GM12878 (cell line): ENCODE measurements at regions not wholly inside any gene's neighbourhood (a gene's known extent, or its start where the extent isn't known, plus 50 kb on each side); places are given as distances from the start of the nearest gene placed in this dataset.

Experiments used
- ATAC-seq: fragments of 200-7000 bp; cut with Tn5 transposase; 3 replicates; pipeline ENCODE4 v1.9.1; 2020; ENCODE audit warnings: mild to moderate bottlenecking, moderate library complexity
- BruUV-seq: library from RNA; stranded (reverse); fragments of 400-500 nt; replicated peaks from 2 replicates; lab custom pipeline; 2021; lab: Mats Ljungman, UMichigan
- CTCF ChIA-PET: fragments of 300-600 bp; sonication (Branson Sonifier 250); formaldehyde crosslinking; extraction: SDS; loops from one replicate; lab custom pipeline; 2021; ENCODE audit warnings: inconsistent platforms; lab: Yijun Ruan, JAX
- POLR2A ChIA-PET: fragments of 350-600 bp; formaldehyde crosslinking; extraction: SDS; loops from one replicate; lab custom pipeline; 2021; ENCODE audit warnings: inconsistent platforms; lab: Charles Lee
- RAD21 ChIA-PET: fragments of 300-600 bp; sonication (Branson Sonifier 250); formaldehyde crosslinking; loops from one replicate; lab custom pipeline; 2023; ENCODE audit warnings: antibody characterized with exemption; ENCODE audit not compliant: unreplicated experiment; lab: Charles Lee
- SMC1A ChIA-PET: fragments of 300-600 bp; sonication (Branson Sonifier 250); formaldehyde crosslinking; loops from one replicate; lab custom pipeline; 2023; ENCODE audit not compliant: unreplicated experiment, uncharacterized antibody; lab: Charles Lee
- DNase-seq: peaks from one replicate; pipeline ENCODE4 v3.0.0-alpha.2; 2011; ENCODE audit warnings: low read depth, low spot score
- FAIRE-seq: peaks from 3 replicates; lab custom pipeline; 2011; peaks lifted over from hg19 to GRCh38; lab: Jason Lieb, UNC
- H2AFZ ChIP-seq: 2 replicates; pipeline ENCODE4 v1.6.0; 2011; ENCODE audit warnings: low read depth, low read length, control low read depth; ENCODE audit not compliant: control insufficient read depth
- H3K27ac ChIP-seq: 2 replicates; pipeline ENCODE4 v1.5.1; 2011; ENCODE audit warnings: control low read depth; ENCODE audit not compliant: control insufficient read depth, insufficient read depth
- H3K27me3 ChIP-seq, 2 experiments: replicated peaks in 1 of 2; 2 replicates each; pipeline versions ENCODE4 v1.6.0 to v1.6.1; 2011; ENCODE audit warnings: low read length in 1 of 2; ENCODE audit not compliant: control insufficient read depth in 2 of 2, insufficient read depth in 2 of 2
- H3K36me3 ChIP-seq, 2 experiments: 2 replicates each; pipeline ENCODE4 v1.5.1; 2011; ENCODE audit warnings: low read length in 1 of 2; ENCODE audit not compliant: control insufficient read depth in 2 of 2, insufficient read depth in 2 of 2
- H3K4me1 ChIP-seq: 2 replicates; pipeline ENCODE4 v1.6.1; 2011; ENCODE audit warnings: mild to moderate bottlenecking, low read length, moderate library complexity, mixed read lengths; ENCODE audit not compliant: control insufficient read depth, insufficient read depth
- H3K4me2 ChIP-seq: 2 replicates; pipeline ENCODE4 v1.6.0; 2011; ENCODE audit warnings: control low read depth; ENCODE audit not compliant: control insufficient read depth, insufficient read depth
- H3K4me3 ChIP-seq: fragments of 200-600 bp; sonication (generic); 2 replicates; pipeline ENCODE4 v1.5.1; 2016
- H3K79me2 ChIP-seq: 2 replicates; pipeline ENCODE4 v1.6.0; 2011; ENCODE audit warnings: low read length; ENCODE audit not compliant: control insufficient read depth, insufficient read depth
- H3K9ac ChIP-seq: 2 replicates; pipeline ENCODE4 v1.8.0; 2011; ENCODE audit warnings: low read length, control low read depth, mixed read lengths; ENCODE audit not compliant: control insufficient read depth, insufficient read depth
- H3K9me3 ChIP-seq: replicated peaks from 3 replicates; pipeline ENCODE4 v1.5.1; 2011; ENCODE audit warnings: mild to moderate bottlenecking, low read length; ENCODE audit not compliant: control insufficient read depth, insufficient read depth
- H4K20me1 ChIP-seq: 2 replicates; pipeline ENCODE4 v1.6.0; 2011; ENCODE audit not compliant: control insufficient read depth, insufficient read depth
- CREM ChIP-seq: IDR thresholded peaks from 2 replicates; pipeline ENCODE4 v1.6.1; 2014; ENCODE audit warnings: antibody characterized with exemption, low read depth
- DPF2 ChIP-seq: fragments of 450-650 bp; IDR thresholded peaks from 2 replicates; pipeline ENCODE4 v1.6.1; 2017; ENCODE audit warnings: mild to moderate bottlenecking
- WGBS: methylation state at CpG from one replicate; pipeline ENCODE4 v1.1.6; 2016; ENCODE audit warnings: low lambda C conversion rate; ENCODE audit not compliant: insufficient replicate concordance, insufficient coverage; ENCODE audit errors: missing lambda C conversion rate; 5-methylcytosine and 5-hydroxymethylcytosine counted together
- in situ Hi-C: fragments of 300-500 bp; cut with MboI; formaldehyde crosslinking; loops from 9 replicates; pipeline ENCODE4 v1.14.3; 2018; ENCODE audit warnings: mixed read lengths
- intact Hi-C: fragments of 100-400 bp; cut with micrococcal nuclease; formaldehyde crosslinking; loops from one replicate; pipeline ENCODE4 v1.14.2; 2022; ENCODE audit not compliant: unreplicated experiment
- TF ChIP-seq, protein P1 (sequence below): fragments of 150-350 bp; IDR thresholded peaks from 2 replicates; pipeline ENCODE4 v1.6.1; 2016; ENCODE audit warnings: low read depth, low read length

- Histone ChIP-seq H3K36me3 (no peaks in the 10 kb centered on the region), H3K4me1 (no peaks in the 10 kb centered on the region), H3K27me3 (no peaks in the 10 kb centered on the region), H4K20me1 (no peaks in the 10 kb centered on the region), H3K9me3 (no peaks in the 10 kb centered on the region), H3K27ac (no peak overlapping the region), H3K79me2 (no peaks in the 10 kb centered on the region), H3K9ac (no peak overlapping the region), H3K4me2 (no peak overlapping the region), H2AFZ (no peak overlapping the region), H3K4me3 (no peak overlapping the region)
- DNase-seq (no peak), FAIRE-seq (no peak), ATAC-seq (no peak)
- POLR2A ChIA-PET, result no interaction called here
- CTCF ChIA-PET, result no interaction called here
- BruUV-seq, result no TSS peak
- in situ Hi-C loops (loop anchor here (25.0 kb wide), 1 partner anchor 711 kb away; no protein-coding TSS in a partner anchor), intact Hi-C loops (loop anchor here (10.0 kb wide), 1 partner anchor 344 kb away; no protein-coding TSS in a partner anchor)
- RAD21 ChIA-PET, result no interaction called here
- SMC1A ChIA-PET, result no interaction called here
- WGBS, result 0% methylated on average over 1 of the region's 1 CpG
- TF ChIP-seq DPF2 (no peak), CREM (no peak)
- TF ChIP-seq, protein P1, sequence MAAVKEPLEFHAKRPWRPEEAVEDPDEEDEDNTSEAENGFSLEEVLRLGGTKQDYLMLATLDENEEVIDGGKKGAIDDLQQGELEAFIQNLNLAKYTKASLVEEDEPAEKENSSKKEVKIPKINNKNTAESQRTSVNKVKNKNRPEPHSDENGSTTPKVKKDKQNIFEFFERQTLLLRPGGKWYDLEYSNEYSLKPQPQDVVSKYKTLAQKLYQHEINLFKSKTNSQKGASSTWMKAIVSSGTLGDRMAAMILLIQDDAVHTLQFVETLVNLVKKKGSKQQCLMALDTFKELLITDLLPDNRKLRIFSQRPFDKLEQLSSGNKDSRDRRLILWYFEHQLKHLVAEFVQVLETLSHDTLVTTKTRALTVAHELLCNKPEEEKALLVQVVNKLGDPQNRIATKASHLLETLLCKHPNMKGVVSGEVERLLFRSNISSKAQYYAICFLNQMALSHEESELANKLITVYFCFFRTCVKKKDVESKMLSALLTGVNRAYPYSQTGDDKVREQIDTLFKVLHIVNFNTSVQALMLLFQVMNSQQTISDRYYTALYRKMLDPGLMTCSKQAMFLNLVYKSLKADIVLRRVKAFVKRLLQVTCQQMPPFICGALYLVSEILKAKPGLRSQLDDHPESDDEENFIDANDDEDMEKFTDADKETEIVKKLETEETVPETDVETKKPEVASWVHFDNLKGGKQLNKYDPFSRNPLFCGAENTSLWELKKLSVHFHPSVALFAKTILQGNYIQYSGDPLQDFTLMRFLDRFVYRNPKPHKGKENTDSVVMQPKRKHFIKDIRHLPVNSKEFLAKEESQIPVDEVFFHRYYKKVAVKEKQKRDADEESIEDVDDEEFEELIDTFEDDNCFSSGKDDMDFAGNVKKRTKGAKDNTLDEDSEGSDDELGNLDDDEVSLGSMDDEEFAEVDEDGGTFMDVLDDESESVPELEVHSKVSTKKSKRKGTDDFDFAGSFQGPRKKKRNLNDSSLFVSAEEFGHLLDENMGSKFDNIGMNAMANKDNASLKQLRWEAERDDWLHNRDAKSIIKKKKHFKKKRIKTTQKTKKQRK, result no peak
Observed at GRCh38 chr1:214801191-214801590, 198.2 kb downstream of the CENPF start.
